Loucy (cell line): ENCODE measurements at regions not wholly inside any gene's neighbourhood (a gene's known extent, or its start where the extent isn't known, plus 50 kb on each side); places are given as distances from the start of the nearest gene placed in this dataset.

Experiments used
- EZH2phosphoT487 ChIP-seq: fragments of 200-600 bp; IDR thresholded peaks from 2 replicates; pipeline ENCODE4 v1.6.1; 2018; ENCODE audit warnings: antibody characterized with exemption, mild to moderate bottlenecking, moderate library complexity, borderline replicate concordance
- TF ChIP-seq, protein P1 (sequence below): fragments of 200-600 bp; sonication (generic); conservative IDR thresholded peaks from 2 replicates; pipeline ENCODE4 v1.5.1; 2014; ENCODE audit warnings: mild to moderate bottlenecking, antibody characterized with exemption, low read length

DNA sequence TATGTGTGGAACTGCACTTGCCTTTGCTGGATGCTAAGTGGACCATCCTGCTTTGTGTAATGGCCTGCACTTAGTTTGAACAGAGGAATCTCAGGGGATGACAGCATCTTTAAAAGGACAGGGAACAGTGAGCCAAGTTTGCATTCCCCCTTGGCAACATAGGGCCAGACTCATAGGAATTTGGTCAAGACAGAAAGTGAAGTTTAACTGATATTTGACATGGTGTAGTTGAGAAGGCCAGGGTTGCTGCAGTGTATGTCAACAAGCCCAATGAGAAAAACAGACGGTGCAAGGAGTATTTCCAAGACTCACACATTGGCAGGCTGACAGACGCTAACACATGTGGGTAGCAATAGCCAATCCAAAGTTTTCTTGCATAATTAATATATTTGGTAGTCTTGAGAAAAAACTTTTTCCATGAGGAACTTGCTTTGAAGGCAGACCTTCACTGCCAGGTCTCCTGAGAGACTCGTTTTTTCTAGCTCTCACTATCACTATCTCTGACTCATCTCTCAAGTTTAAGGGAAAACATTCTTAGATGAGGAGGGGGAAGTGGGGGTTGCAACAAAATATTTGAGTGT, 213.8 kb downstream of the IBTK start:
- TF ChIP-seq, protein P1, sequence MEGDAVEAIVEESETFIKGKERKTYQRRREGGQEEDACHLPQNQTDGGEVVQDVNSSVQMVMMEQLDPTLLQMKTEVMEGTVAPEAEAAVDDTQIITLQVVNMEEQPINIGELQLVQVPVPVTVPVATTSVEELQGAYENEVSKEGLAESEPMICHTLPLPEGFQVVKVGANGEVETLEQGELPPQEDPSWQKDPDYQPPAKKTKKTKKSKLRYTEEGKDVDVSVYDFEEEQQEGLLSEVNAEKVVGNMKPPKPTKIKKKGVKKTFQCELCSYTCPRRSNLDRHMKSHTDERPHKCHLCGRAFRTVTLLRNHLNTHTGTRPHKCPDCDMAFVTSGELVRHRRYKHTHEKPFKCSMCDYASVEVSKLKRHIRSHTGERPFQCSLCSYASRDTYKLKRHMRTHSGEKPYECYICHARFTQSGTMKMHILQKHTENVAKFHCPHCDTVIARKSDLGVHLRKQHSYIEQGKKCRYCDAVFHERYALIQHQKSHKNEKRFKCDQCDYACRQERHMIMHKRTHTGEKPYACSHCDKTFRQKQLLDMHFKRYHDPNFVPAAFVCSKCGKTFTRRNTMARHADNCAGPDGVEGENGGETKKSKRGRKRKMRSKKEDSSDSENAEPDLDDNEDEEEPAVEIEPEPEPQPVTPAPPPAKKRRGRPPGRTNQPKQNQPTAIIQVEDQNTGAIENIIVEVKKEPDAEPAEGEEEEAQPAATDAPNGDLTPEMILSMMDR, result no peak
- no peak for TF ChIP-seq EZH2phosphoT487
